Liver (tissue), 8 donors: ENCODE measurements at regions not wholly inside any gene's neighbourhood (a gene's known extent, or its start where the extent isn't known, plus 50 kb on each side); places are given as distances from the start of the nearest gene placed in this dataset.

Source experiments
- DNase-seq: peaks from one replicate; pipeline ENCODE4 v3.0.0-alpha.2; 2017; ENCODE audit warnings: low spot score
- H3K27ac ChIP-seq, 2 donors: one replicate each; pipeline ENCODE4 v1.7.0; 2013; ENCODE audit warnings: inconsistent platforms in 2 of 2, low read length in 2 of 2, control low read depth in 1 of 2, low read depth in 1 of 2, mild to moderate bottlenecking in 1 of 2
- H3K27me3 ChIP-seq, 4 donors: one replicate each; pipeline versions ENCODE4 v1.6.1 to v1.7.0; 2013; ENCODE audit warnings: low read length in 3 of 4, inconsistent platforms in 1 of 4, mild to moderate bottlenecking in 1 of 4, moderate library complexity in 1 of 4; ENCODE audit not compliant: control insufficient read depth in 4 of 4, insufficient read depth in 4 of 4
- H3K36me3 ChIP-seq, 4 donors: one replicate each; pipeline versions ENCODE4 v1.6.1 to v1.7.0; 2013; ENCODE audit warnings: low read length in 3 of 4, mild to moderate bottlenecking in 3 of 4, low read depth in 1 of 4, moderate library complexity in 1 of 4; ENCODE audit not compliant: control insufficient read depth in 4 of 4, insufficient read depth in 3 of 4
- H3K4me1 ChIP-seq, 4 donors: one replicate each; pipeline versions ENCODE4 v1.6.1 to v1.7.0; 2013; ENCODE audit warnings: low read length in 3 of 4, mild to moderate bottlenecking in 3 of 4, moderate library complexity in 1 of 4; ENCODE audit not compliant: control insufficient read depth in 4 of 4, insufficient read depth in 4 of 4
- H3K4me3 ChIP-seq, 3 donors: one replicate each; pipeline versions ENCODE4 v1.6.1 to v1.7.0; 2013; ENCODE audit warnings: low read length in 3 of 3, control low read depth in 1 of 3, low read depth in 1 of 3, mild to moderate bottlenecking in 1 of 3
- H3K9ac ChIP-seq, 2 donors: one replicate each; pipeline ENCODE4 v1.7.0; 2013; ENCODE audit warnings: low read length in 2 of 2, mild to moderate bottlenecking in 2 of 2, moderate library complexity in 2 of 2, control low read depth in 1 of 2, low read depth in 1 of 2
- H3K9me3 ChIP-seq, 4 donors: one replicate each; pipeline versions ENCODE4 v1.6.1 to v1.7.0; 2013; ENCODE audit warnings: low read length in 3 of 4; ENCODE audit not compliant: control insufficient read depth in 4 of 4
- EGR1 ChIP-seq, 2 donors: IDR thresholded peaks; 2 replicates each; pipeline ENCODE4 v1.6.1; 2016 to 2018; ENCODE audit warnings: antibody characterized with exemption in 2 of 2, low read depth in 2 of 2
- FOXA1 ChIP-seq: IDR thresholded peaks from 2 replicates; pipeline ENCODE4 v1.6.1; 2016; ENCODE audit warnings: antibody characterized with exemption
- GABPA ChIP-seq, 2 donors: IDR thresholded peaks in 1 of 2; conservative IDR thresholded peaks in 1 of 2; 2 replicates each; pipeline ENCODE4 v1.6.1; 2016; ENCODE audit warnings: antibody characterized with exemption in 2 of 2, mild to moderate bottlenecking in 1 of 2, moderate library complexity in 1 of 2
- HNF4A ChIP-seq, 2 donors: conservative IDR thresholded peaks; 2 replicates each; pipeline ENCODE4 v1.6.1; 2016; ENCODE audit warnings: antibody characterized with exemption in 2 of 2, mild to moderate bottlenecking in 2 of 2
- HNF4G ChIP-seq: IDR thresholded peaks from 2 replicates; pipeline ENCODE4 v1.6.1; 2016; ENCODE audit warnings: antibody characterized with exemption
- JUND ChIP-seq, 2 donors: IDR thresholded peaks; 2 replicates each; pipeline ENCODE4 v1.6.1; 2016; ENCODE audit warnings: antibody characterized with exemption in 2 of 2
- NR2F2 ChIP-seq: IDR thresholded peaks from 2 replicates; pipeline ENCODE4 v1.6.1; 2016; ENCODE audit warnings: antibody characterized with exemption
- RAD21 ChIP-seq, 2 donors: IDR thresholded peaks; 2 replicates each; pipeline ENCODE4 v1.6.1; 2016; ENCODE audit warnings: antibody characterized with exemption in 2 of 2, mild to moderate bottlenecking in 2 of 2
- RXRA ChIP-seq, 2 donors: IDR thresholded peaks; 2 replicates each; pipeline ENCODE4 v1.6.1; 2017 to 2018; ENCODE audit warnings: antibody characterized with exemption in 2 of 2, mild to moderate bottlenecking in 1 of 2
- SP1 ChIP-seq: IDR thresholded peaks from 2 replicates; pipeline ENCODE4 v1.6.1; 2018; ENCODE audit warnings: antibody characterized with exemption, mild to moderate bottlenecking
- YY1 ChIP-seq: IDR thresholded peaks from 2 replicates; pipeline ENCODE4 v1.6.1; 2016; ENCODE audit warnings: antibody characterized with exemption, mild to moderate bottlenecking
- WGBS: extraction: QIAGEN DNeasy Blood & Tissue Kit; methylation state at CpG from one replicate; pipeline ENCODE4 v1.1.7; 2013; 5-methylcytosine and 5-hydroxymethylcytosine counted together
- TF ChIP-seq, protein P1 (sequence below): IDR thresholded peaks from 2 replicates; pipeline ENCODE4 v1.6.1; 2016; ENCODE audit warnings: antibody characterized with exemption
- TF ChIP-seq, protein P2 (sequence below): fragments of 150-350 bp; IDR thresholded peaks from 2 replicates; pipeline ENCODE4 v1.5.1; 2017; ENCODE audit warnings: improper control_type of control experiment, low read depth, low read length; ENCODE audit not compliant: missing input control
- TF ChIP-seq, protein P3 (sequence below): IDR thresholded peaks from 2 replicates; pipeline ENCODE4 v1.6.1; 2016; ENCODE audit warnings: antibody characterized with exemption, mild to moderate bottlenecking
- TF ChIP-seq, protein P4 (sequence below): IDR thresholded peaks from 2 replicates; pipeline ENCODE4 v1.6.1; 2016; ENCODE audit warnings: antibody characterized with exemption
- TF ChIP-seq, protein P5 (sequence below): IDR thresholded peaks from 2 replicates; pipeline ENCODE4 v1.6.1; 2016; ENCODE audit warnings: antibody characterized with exemption
- donor health status: healthy.
- donor health status: healthy.
- donor health status: healthy.
- donor health status: healthy.
- donor health status: healthy.

DNA sequence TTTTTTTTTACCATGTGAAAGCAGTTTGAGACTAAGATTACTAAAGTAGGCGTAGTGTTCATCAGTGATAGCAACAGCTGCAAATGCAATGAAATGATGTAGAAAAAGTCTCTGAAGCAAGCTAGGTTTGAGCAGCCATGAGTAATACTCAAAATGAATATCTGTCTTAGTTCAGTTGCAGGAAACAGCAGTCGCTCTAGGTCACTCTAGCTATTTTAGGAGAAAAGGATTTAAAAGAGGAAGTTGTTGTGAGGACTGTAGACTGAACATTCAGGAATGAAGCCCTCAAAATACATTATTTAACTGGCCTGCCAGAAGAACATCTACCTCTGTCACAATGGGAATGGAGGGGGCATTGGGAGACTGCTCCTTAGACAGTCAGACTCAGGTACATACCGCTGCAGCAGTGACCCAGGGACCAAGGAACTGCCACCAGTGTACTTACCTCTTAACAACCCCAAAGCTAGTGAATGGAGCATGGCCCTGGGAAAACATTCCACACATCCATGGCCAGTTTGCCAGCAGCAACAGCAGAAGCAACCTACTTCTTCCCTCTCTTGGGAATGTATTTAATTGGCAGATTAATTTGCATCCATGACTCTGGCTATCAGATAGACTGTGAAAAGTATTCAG is 243.0 kb upstream of the KHDRBS2 start:
- no peak for DNase-seq
- Histone ChIP-seq H3K4me3 (no peak overlapping the region), H3K9me3 (peaks cover 0 to 3% (median 2%) of the 10 kb centered on the region in 4 donors), H3K4me1 (no peaks in the 10 kb centered on the region), H3K9ac (no peak overlapping the region), H3K27ac (no peak overlapping the region), H3K27me3 (peaks cover 0 to 3% (median 0%) of the 10 kb centered on the region in 4 donors), H3K36me3 (no peaks in the 10 kb centered on the region)
- TF ChIP-seq, protein P1, sequence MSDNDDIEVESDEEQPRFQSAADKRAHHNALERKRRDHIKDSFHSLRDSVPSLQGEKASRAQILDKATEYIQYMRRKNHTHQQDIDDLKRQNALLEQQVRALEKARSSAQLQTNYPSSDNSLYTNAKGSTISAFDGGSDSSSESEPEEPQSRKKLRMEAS = no peak
- no peak for TF ChIP-seq NR2F2
- TF ChIP-seq, protein P2, sequence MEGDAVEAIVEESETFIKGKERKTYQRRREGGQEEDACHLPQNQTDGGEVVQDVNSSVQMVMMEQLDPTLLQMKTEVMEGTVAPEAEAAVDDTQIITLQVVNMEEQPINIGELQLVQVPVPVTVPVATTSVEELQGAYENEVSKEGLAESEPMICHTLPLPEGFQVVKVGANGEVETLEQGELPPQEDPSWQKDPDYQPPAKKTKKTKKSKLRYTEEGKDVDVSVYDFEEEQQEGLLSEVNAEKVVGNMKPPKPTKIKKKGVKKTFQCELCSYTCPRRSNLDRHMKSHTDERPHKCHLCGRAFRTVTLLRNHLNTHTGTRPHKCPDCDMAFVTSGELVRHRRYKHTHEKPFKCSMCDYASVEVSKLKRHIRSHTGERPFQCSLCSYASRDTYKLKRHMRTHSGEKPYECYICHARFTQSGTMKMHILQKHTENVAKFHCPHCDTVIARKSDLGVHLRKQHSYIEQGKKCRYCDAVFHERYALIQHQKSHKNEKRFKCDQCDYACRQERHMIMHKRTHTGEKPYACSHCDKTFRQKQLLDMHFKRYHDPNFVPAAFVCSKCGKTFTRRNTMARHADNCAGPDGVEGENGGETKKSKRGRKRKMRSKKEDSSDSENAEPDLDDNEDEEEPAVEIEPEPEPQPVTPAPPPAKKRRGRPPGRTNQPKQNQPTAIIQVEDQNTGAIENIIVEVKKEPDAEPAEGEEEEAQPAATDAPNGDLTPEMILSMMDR = no peak
- no peak for TF ChIP-seq HNF4A (conservative IDR thresholded peaks at IDR 0.05)
- TF ChIP-seq FOXA1 = no peak
- TF ChIP-seq YY1 = no peak
- no peak for TF ChIP-seq GABPA (IDR thresholded peaks at IDR 0.05 in 1 of 2, conservative IDR thresholded peaks at IDR 0.05 in 1 of 2)
- TF ChIP-seq, protein P3, sequence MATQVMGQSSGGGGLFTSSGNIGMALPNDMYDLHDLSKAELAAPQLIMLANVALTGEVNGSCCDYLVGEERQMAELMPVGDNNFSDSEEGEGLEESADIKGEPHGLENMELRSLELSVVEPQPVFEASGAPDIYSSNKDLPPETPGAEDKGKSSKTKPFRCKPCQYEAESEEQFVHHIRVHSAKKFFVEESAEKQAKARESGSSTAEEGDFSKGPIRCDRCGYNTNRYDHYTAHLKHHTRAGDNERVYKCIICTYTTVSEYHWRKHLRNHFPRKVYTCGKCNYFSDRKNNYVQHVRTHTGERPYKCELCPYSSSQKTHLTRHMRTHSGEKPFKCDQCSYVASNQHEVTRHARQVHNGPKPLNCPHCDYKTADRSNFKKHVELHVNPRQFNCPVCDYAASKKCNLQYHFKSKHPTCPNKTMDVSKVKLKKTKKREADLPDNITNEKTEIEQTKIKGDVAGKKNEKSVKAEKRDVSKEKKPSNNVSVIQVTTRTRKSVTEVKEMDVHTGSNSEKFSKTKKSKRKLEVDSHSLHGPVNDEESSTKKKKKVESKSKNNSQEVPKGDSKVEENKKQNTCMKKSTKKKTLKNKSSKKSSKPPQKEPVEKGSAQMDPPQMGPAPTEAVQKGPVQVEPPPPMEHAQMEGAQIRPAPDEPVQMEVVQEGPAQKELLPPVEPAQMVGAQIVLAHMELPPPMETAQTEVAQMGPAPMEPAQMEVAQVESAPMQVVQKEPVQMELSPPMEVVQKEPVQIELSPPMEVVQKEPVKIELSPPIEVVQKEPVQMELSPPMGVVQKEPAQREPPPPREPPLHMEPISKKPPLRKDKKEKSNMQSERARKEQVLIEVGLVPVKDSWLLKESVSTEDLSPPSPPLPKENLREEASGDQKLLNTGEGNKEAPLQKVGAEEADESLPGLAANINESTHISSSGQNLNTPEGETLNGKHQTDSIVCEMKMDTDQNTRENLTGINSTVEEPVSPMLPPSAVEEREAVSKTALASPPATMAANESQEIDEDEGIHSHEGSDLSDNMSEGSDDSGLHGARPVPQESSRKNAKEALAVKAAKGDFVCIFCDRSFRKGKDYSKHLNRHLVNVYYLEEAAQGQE = no peak
- TF ChIP-seq SP1 = no peak
- TF ChIP-seq JUND (IDR thresholded peaks at IDR 0.05) = no peak
- TF ChIP-seq, protein P4, sequence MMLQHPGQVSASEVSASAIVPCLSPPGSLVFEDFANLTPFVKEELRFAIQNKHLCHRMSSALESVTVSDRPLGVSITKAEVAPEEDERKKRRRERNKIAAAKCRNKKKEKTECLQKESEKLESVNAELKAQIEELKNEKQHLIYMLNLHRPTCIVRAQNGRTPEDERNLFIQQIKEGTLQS = no peak
- TF ChIP-seq RXRA (IDR thresholded peaks at IDR 0.05) = no peak
- 75% methylated on average over 3 of the region's 3 CpGs for WGBS

DNA sequence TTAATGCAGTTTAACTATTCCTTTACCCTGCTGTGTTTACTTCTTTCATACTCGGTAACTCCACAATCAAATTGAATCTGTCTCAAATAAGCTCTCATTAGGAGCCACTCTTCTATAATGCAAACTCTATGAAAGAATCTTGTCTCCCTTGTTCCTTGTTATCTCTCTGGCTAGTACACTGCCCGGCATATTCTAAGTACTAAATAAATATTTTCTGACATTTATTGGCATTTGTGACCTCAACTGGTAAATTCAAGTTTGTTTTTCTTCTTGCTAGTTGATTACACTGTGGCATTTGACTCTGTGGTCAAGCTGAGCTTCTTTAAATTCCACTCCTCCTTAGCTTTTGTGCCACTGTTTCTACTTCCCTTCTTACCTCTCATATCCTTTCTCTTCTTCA is 237.6 kb upstream of the KHDRBS2 start:
- H3K27ac ChIP-seq = no peak overlapping the region
- DNase-seq = no peak
- H3K9ac ChIP-seq = no peak overlapping the region
- TF ChIP-seq EGR1 (IDR thresholded peaks at IDR 0.05; ENCODE audit: low read depth in 2 of 2) (no peak), HNF4A (conservative IDR thresholded peaks at IDR 0.05) (no peak), GABPA (IDR thresholded peaks at IDR 0.05 in 1 of 2, conservative IDR thresholded peaks at IDR 0.05 in 1 of 2) (no peak), RAD21 (IDR thresholded peaks at IDR 0.05) (no peak), HNF4G (no peak)
- TF ChIP-seq, protein P3 = no peak
- TF ChIP-seq, protein P2 = no peak
- TF ChIP-seq, protein P5, sequence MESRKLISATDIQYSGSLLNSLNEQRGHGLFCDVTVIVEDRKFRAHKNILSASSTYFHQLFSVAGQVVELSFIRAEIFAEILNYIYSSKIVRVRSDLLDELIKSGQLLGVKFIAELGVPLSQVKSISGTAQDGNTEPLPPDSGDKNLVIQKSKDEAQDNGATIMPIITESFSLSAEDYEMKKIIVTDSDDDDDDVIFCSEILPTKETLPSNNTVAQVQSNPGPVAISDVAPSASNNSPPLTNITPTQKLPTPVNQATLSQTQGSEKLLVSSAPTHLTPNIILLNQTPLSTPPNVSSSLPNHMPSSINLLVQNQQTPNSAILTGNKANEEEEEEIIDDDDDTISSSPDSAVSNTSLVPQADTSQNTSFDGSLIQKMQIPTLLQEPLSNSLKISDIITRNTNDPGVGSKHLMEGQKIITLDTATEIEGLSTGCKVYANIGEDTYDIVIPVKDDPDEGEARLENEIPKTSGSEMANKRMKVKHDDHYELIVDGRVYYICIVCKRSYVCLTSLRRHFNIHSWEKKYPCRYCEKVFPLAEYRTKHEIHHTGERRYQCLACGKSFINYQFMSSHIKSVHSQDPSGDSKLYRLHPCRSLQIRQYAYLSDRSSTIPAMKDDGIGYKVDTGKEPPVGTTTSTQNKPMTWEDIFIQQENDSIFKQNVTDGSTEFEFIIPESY = no peak
- TF ChIP-seq, protein P1 = no peak
- TF ChIP-seq, protein P4 = no peak
- no peak overlapping the region for H3K4me3 ChIP-seq
- H3K36me3 ChIP-seq = no peaks in the 10 kb centered on the region
- H3K4me1 ChIP-seq = no peaks in the 10 kb centered on the region
- WGBS = 22% methylated on average over 2 of the region's 2 CpGs
- peaks cover 0 to 3% (median 0%) of the 10 kb centered on the region in 4 donors for H3K9me3 ChIP-seq
- H3K27me3 ChIP-seq = no peaks in the 10 kb centered on the region
